Mesenchymal stem cell (in vitro differentiated cells and primary cell): ENCODE measurements at regions not wholly inside any gene's neighbourhood (a gene's known extent, or its start where the extent isn't known, plus 50 kb on each side); places are given as distances from the start of the nearest gene placed in this dataset.

Experiments
- DNase-seq: peaks from one replicate; pipeline ENCODE4 v3.0.0-alpha.2; 2013
- H2AFZ ChIP-seq: one replicate; pipeline ENCODE4 v1.6.1; 2013; ENCODE audit warnings: low read depth, mild to moderate bottlenecking, control low read depth, inconsistent platforms, low read length, moderate library complexity
- H2AK5ac ChIP-seq: 2 replicates; pipeline ENCODE4 v1.6.1; 2013; ENCODE audit warnings: low read length, moderate library complexity, mild to moderate bottlenecking, inconsistent platforms; ENCODE audit not compliant: severe bottlenecking
- H2BK120ac ChIP-seq: one replicate; pipeline ENCODE4 v1.6.1; 2013; ENCODE audit warnings: low read depth, mild to moderate bottlenecking, inconsistent platforms, low read length, moderate library complexity
- H2BK12ac ChIP-seq, 2 experiments: one replicate each; pipeline ENCODE4 v1.6.1; 2013; ENCODE audit warnings: inconsistent platforms in 2 of 2, low read length in 2 of 2, mild to moderate bottlenecking in 2 of 2, moderate library complexity in 2 of 2, control low read depth in 1 of 2
- H2BK15ac ChIP-seq: one replicate; pipeline ENCODE4 v1.6.1; 2013; ENCODE audit warnings: mild to moderate bottlenecking, low read depth, inconsistent platforms; ENCODE audit not compliant: poor library complexity, severe bottlenecking
- H2BK5ac ChIP-seq: 2 replicates; pipeline ENCODE4 v1.6.1; 2013; ENCODE audit warnings: low read depth, mild to moderate bottlenecking, low read length, control low read depth, inconsistent platforms; ENCODE audit not compliant: poor library complexity, severe bottlenecking
- H3K14ac ChIP-seq, 2 experiments: one replicate each; pipeline ENCODE4 v1.6.1; 2013; ENCODE audit warnings: inconsistent platforms in 2 of 2, low read length in 2 of 2, control low read depth in 1 of 2, mild to moderate bottlenecking in 1 of 2, moderate library complexity in 1 of 2
- H3K18ac ChIP-seq, 2 experiments: one replicate each; pipeline ENCODE4 v1.6.1; 2013; ENCODE audit warnings: inconsistent platforms in 2 of 2, low read length in 2 of 2, control low read depth in 1 of 2, low read depth in 1 of 2, mild to moderate bottlenecking in 1 of 2
- H3K23ac ChIP-seq, 2 experiments: one replicate each; pipeline ENCODE4 v1.6.1; 2013; ENCODE audit warnings: inconsistent platforms in 2 of 2, low read length in 2 of 2, mild to moderate bottlenecking in 2 of 2, moderate library complexity in 2 of 2, control low read depth in 1 of 2
- H3K27ac ChIP-seq: 2 replicates; pipeline ENCODE4 v1.5.1; 2013; ENCODE audit warnings: mild to moderate bottlenecking, moderate library complexity, low read length, control low read depth, inconsistent platforms; ENCODE audit not compliant: poor library complexity, severe bottlenecking
- H3K27me3 ChIP-seq, 2 experiments: 2 replicates each; pipeline versions ENCODE4 v1.6.1 to v1.7.0; 2013; ENCODE audit warnings: low read length in 2 of 2, mild to moderate bottlenecking in 2 of 2, moderate library complexity in 2 of 2, control low read depth in 1 of 2, inconsistent platforms in 1 of 2; ENCODE audit not compliant: control insufficient read depth in 1 of 2, insufficient read depth in 1 of 2
- H3K36me3 ChIP-seq, 2 experiments: 2 replicates each; pipeline versions ENCODE4 v1.6.1 to v1.7.0; 2013; ENCODE audit warnings: low read length in 2 of 2, control low read depth in 1 of 2, inconsistent platforms in 1 of 2, low read depth in 1 of 2, mild to moderate bottlenecking in 1 of 2; ENCODE audit not compliant: insufficient read depth in 2 of 2, control insufficient read depth in 1 of 2
- H3K4ac ChIP-seq, 2 experiments: one replicate each; pipeline ENCODE4 v1.6.1; 2013; ENCODE audit warnings: inconsistent platforms in 2 of 2, low read length in 2 of 2, mild to moderate bottlenecking in 2 of 2, moderate library complexity in 2 of 2, control low read depth in 1 of 2, low read depth in 1 of 2
- H3K4me1 ChIP-seq: 2 replicates; pipeline ENCODE4 v1.6.1; 2013; ENCODE audit warnings: low read depth, low read length, control low read depth; ENCODE audit not compliant: control insufficient read depth, insufficient read depth
- H3K4me2 ChIP-seq: 2 replicates; pipeline ENCODE4 v1.6.1; 2013; ENCODE audit warnings: low read length, mild to moderate bottlenecking, inconsistent platforms; ENCODE audit not compliant: poor library complexity, severe bottlenecking
- H3K4me3 ChIP-seq, 2 experiments: 2 replicates each; pipeline versions ENCODE4 v1.5.1 to v1.7.0; 2013; ENCODE audit warnings: low read length in 2 of 2, mild to moderate bottlenecking in 2 of 2, control low read depth in 1 of 2, low read depth in 1 of 2; ENCODE audit not compliant: insufficient read depth in 1 of 2
- H3K79me1 ChIP-seq: replicated peaks from 2 replicates; pipeline ENCODE4 v1.6.1; 2013; ENCODE audit warnings: mild to moderate bottlenecking, control low read depth, low read length, inconsistent platforms; ENCODE audit not compliant: poor library complexity, severe bottlenecking
- H3K9ac ChIP-seq: 2 replicates; pipeline ENCODE4 v1.7.0; 2013; ENCODE audit warnings: mild to moderate bottlenecking, low read length, moderate library complexity
- H3K9me3 ChIP-seq: 2 replicates; pipeline ENCODE4 v1.7.0; 2013; ENCODE audit warnings: mild to moderate bottlenecking, low read length; ENCODE audit not compliant: control insufficient read depth
- H4K8ac ChIP-seq: one replicate; pipeline ENCODE4 v1.6.1; 2013; ENCODE audit warnings: inconsistent platforms, mild to moderate bottlenecking, low read length, moderate library complexity
- H4K91ac ChIP-seq: one replicate; pipeline ENCODE4 v1.6.1; 2013; ENCODE audit warnings: mild to moderate bottlenecking, low read length, inconsistent platforms
- WGBS: methylation state at CpG from one replicate; pipeline ENCODE4 v1.1.7; 2013; ENCODE audit warnings: mixed read lengths; 5-methylcytosine and 5-hydroxymethylcytosine counted together

- no peak overlapping the region for H4K91ac ChIP-seq
- H2AFZ ChIP-seq: no peak overlapping the region
- no peak overlapping the region for H3K9ac ChIP-seq
- no peak overlapping the region for H2BK12ac ChIP-seq
- H2BK15ac ChIP-seq: no peak overlapping the region
- no peak overlapping the region for H4K8ac ChIP-seq
- H3K27ac ChIP-seq: no peak overlapping the region
- no peak overlapping the region for H3K4me2 ChIP-seq
- H3K36me3 ChIP-seq: no peaks in the 10 kb centered on the region
- H3K14ac ChIP-seq: no peak overlapping the region
- DNase-seq: peak; percentile 31
- no peak overlapping the region for H2BK5ac ChIP-seq
- H3K23ac ChIP-seq: no peak overlapping the region
- H3K18ac ChIP-seq: no peak overlapping the region
- no peaks in the 10 kb centered on the region for H3K79me1 ChIP-seq
- no peaks in the 10 kb centered on the region for H3K4me1 ChIP-seq
- no peak overlapping the region for H2AK5ac ChIP-seq
- H3K4ac ChIP-seq: no peak overlapping the region
- H2BK120ac ChIP-seq: no peak overlapping the region
- H3K9me3 ChIP-seq: no peaks in the 10 kb centered on the region
- no peak overlapping the region for H3K4me3 ChIP-seq
- H3K27me3 ChIP-seq: no peaks in the 10 kb centered on the region
- WGBS: 30% methylated on average over 2 of the region's 4 CpGs
Measured at GRCh38 chr11:110962921-110963320, 250.7 kb upstream of the ARHGAP20 start.

- H4K91ac ChIP-seq: no peak overlapping the region
- H3K79me1 ChIP-seq: no peaks in the 10 kb centered on the region
- no peak overlapping the region for H2BK5ac ChIP-seq
- no peak overlapping the region for H3K4ac ChIP-seq
- H2BK12ac ChIP-seq: no peak overlapping the region
- no peak overlapping the region for H2AFZ ChIP-seq
- no peak overlapping the region for H2AK5ac ChIP-seq
- no peak overlapping the region for H3K14ac ChIP-seq
- H3K9ac ChIP-seq: no peak overlapping the region
- no peak overlapping the region for H3K27ac ChIP-seq
- WGBS: 92% methylated on average over 2 of the region's 3 CpGs
- H2BK15ac ChIP-seq: no peak overlapping the region
- H3K4me2 ChIP-seq: no peak overlapping the region
- no peaks in the 10 kb centered on the region for H3K27me3 ChIP-seq
- H3K4me1 ChIP-seq: no peaks in the 10 kb centered on the region
- H3K9me3 ChIP-seq: no peaks in the 10 kb centered on the region
- no peaks in the 10 kb centered on the region for H3K36me3 ChIP-seq
- H3K18ac ChIP-seq: no peak overlapping the region
- H2BK120ac ChIP-seq: no peak overlapping the region
- no peak overlapping the region for H4K8ac ChIP-seq
- no peak overlapping the region for H3K23ac ChIP-seq
- H3K4me3 ChIP-seq: no peak overlapping the region
- no peak for DNase-seq
Measured at GRCh38 chr11:110960167-110960566, 247.9 kb upstream of the ARHGAP20 start.

GRCh38 chr11:110958216-110958615 is 246.0 kb upstream of the ARHGAP20 start:
- H2BK15ac ChIP-seq: no peak overlapping the region
- no peak overlapping the region for H3K23ac ChIP-seq
- no peak overlapping the region for H3K9ac ChIP-seq
- no peaks in the 10 kb centered on the region for H3K27me3 ChIP-seq
- no peak overlapping the region for H2AK5ac ChIP-seq
- no peak overlapping the region for H3K27ac ChIP-seq
- no peak overlapping the region for H2BK5ac ChIP-seq
- H3K9me3 ChIP-seq: no peaks in the 10 kb centered on the region
- DNase-seq: no peak
- no peak overlapping the region for H2BK120ac ChIP-seq
- H4K8ac ChIP-seq: no peak overlapping the region
- WGBS: no CpG with 5 or more reads among the region's 4 CpGs
- no peak overlapping the region for H3K4me2 ChIP-seq
- H3K79me1 ChIP-seq: no peaks in the 10 kb centered on the region
- H2AFZ ChIP-seq: no peak overlapping the region
- H3K4me1 ChIP-seq: no peaks in the 10 kb centered on the region
- H3K36me3 ChIP-seq: no peaks in the 10 kb centered on the region
- H4K91ac ChIP-seq: no peak overlapping the region
- H3K18ac ChIP-seq: no peak overlapping the region
- no peak overlapping the region for H3K4ac ChIP-seq
- H3K4me3 ChIP-seq: no peak overlapping the region
- H3K14ac ChIP-seq: no peak overlapping the region
- no peak overlapping the region for H2BK12ac ChIP-seq

GRCh38 chr11:110955776-110956175 is 243.5 kb upstream of the ARHGAP20 start:
- WGBS: 43% methylated on average over 1 of the region's 2 CpGs
- H3K14ac ChIP-seq: no peak overlapping the region

More at GRCh38 chr11:110955776-110956175, 243.5 kb upstream of the ARHGAP20 start:
- H3K4ac ChIP-seq: no peak overlapping the region
- no peak overlapping the region for H2AK5ac ChIP-seq
- no peaks in the 10 kb centered on the region for H3K4me1 ChIP-seq
- H3K27ac ChIP-seq: no peak overlapping the region
- no peak overlapping the region for H4K91ac ChIP-seq
- H3K4me2 ChIP-seq: no peak overlapping the region
- H3K18ac ChIP-seq: no peak overlapping the region
- H2AFZ ChIP-seq: no peak overlapping the region
- H3K9ac ChIP-seq: no peak overlapping the region
- no peak overlapping the region for H3K4me3 ChIP-seq
- DNase-seq: no peak
- H3K27me3 ChIP-seq: no peaks in the 10 kb centered on the region
- no peaks in the 10 kb centered on the region for H3K79me1 ChIP-seq
- no peak overlapping the region for H2BK15ac ChIP-seq
- H3K23ac ChIP-seq: no peak overlapping the region
- no peak overlapping the region for H2BK5ac ChIP-seq
- H3K36me3 ChIP-seq: no peaks in the 10 kb centered on the region
- no peak overlapping the region for H4K8ac ChIP-seq
- H2BK120ac ChIP-seq: no peak overlapping the region
- no peaks in the 10 kb centered on the region for H3K9me3 ChIP-seq
- H2BK12ac ChIP-seq: no peak overlapping the region
